SK-N-SH treated with all-trans-retinoic acid at 6 μM for 48 hours (cell line): ENCODE measurements at regions not wholly inside any gene's neighbourhood (a gene's known extent, or its start where the extent isn't known, plus 50 kb on each side); places are given as distances from the start of the nearest gene placed in this dataset.

ENCODE experiments used
- ATAC-seq: fragments of 200-7000 bp; cut with Tn5 transposase; 3 replicates; pipeline ENCODE4 v1.9.1; 2020; ENCODE audit warnings: mild to moderate bottlenecking, moderate library complexity
- ARNTL ChIP-seq: fragments of 450-650 bp; formaldehyde crosslinking; IDR thresholded peaks from 2 replicates; pipeline ENCODE4 v1.5.0; 2020; ENCODE audit warnings: low read depth, mild to moderate bottlenecking, moderate library complexity, borderline replicate concordance
- BACH2 ChIP-seq: fragments of 250-450 bp; sonication (Bioruptor Pico); IDR thresholded peaks from 2 replicates; pipeline ENCODE4 v1.9.0; 2021; ENCODE audit warnings: mild to moderate bottlenecking, borderline replicate concordance
- CREB5 ChIP-seq: fragments of 250-450 bp; sonication (Bioruptor Pico); IDR thresholded peaks from 2 replicates; pipeline ENCODE4 v1.5.1; 2020; ENCODE audit warnings: low read depth, mild to moderate bottlenecking, moderate library complexity
- CSDC2 ChIP-seq: fragments of 250-450 bp; sonication (Bioruptor Pico); IDR thresholded peaks from 2 replicates; pipeline ENCODE4 v1.5.0; 2020; ENCODE audit warnings: mild to moderate bottlenecking, moderate library complexity
- ESRRG ChIP-seq: fragments of 250-450 bp; sonication (Bioruptor Pico); IDR thresholded peaks from 2 replicates; pipeline ENCODE4 v1.6.1; 2021; ENCODE audit warnings: mild to moderate bottlenecking
- GLIS3 ChIP-seq: fragments of 250-450 bp; sonication (Bioruptor Pico); IDR thresholded peaks from 2 replicates; pipeline ENCODE4 v1.5.0; 2020; ENCODE audit warnings: mild to moderate bottlenecking, moderate library complexity
- ISL1 ChIP-seq: fragments of 250-450 bp; sonication (Bioruptor Pico); IDR thresholded peaks from 2 replicates; pipeline ENCODE4 v2.1.2; 2022; ENCODE audit warnings: mild to moderate bottlenecking, moderate library complexity
- OSR1 ChIP-seq: fragments of 250-450 bp; sonication (Bioruptor Pico); IDR thresholded peaks from 2 replicates; pipeline ENCODE4 v1.8.0; 2022; ENCODE audit warnings: moderate library complexity, mild to moderate bottlenecking, inconsistent platforms
- PATZ1 ChIP-seq: fragments of 250-450 bp; sonication (Bioruptor Pico); IDR thresholded peaks from 2 replicates; pipeline ENCODE4 v1.8.0; 2020; ENCODE audit warnings: mild to moderate bottlenecking, moderate library complexity, borderline replicate concordance
- PPARA ChIP-seq: fragments of 250-450 bp; sonication (Bioruptor Pico); IDR thresholded peaks from 2 replicates; pipeline ENCODE4 v1.5.0; 2020; ENCODE audit warnings: mild to moderate bottlenecking, borderline replicate concordance
- RARB ChIP-seq: fragments of 250-450 bp; sonication (Bioruptor Pico); IDR thresholded peaks from 2 replicates; pipeline ENCODE4 v1.8.0; 2021; ENCODE audit warnings: mild to moderate bottlenecking, moderate library complexity
- SNAI2 ChIP-seq: fragments of 250-450 bp; sonication (Bioruptor Pico); IDR thresholded peaks from 2 replicates; pipeline ENCODE4 v1.5.0; 2020; ENCODE audit warnings: mild to moderate bottlenecking, moderate library complexity
- TCF4 ChIP-seq: fragments of 250-450 bp; sonication (Bioruptor Pico); IDR thresholded peaks from 2 replicates; pipeline ENCODE4 v1.8.0; 2021; ENCODE audit warnings: mild to moderate bottlenecking, moderate library complexity, borderline replicate concordance
- TOX ChIP-seq: fragments of 250-450 bp; sonication (Bioruptor Pico); IDR thresholded peaks from 2 replicates; pipeline ENCODE4 v1.8.0; 2021; ENCODE audit warnings: mild to moderate bottlenecking, moderate library complexity, borderline replicate concordance
- ZC3H10 ChIP-seq: fragments of 250-450 bp; sonication (Bioruptor Pico); IDR thresholded peaks from 2 replicates; pipeline ENCODE4 v1.5.1; 2021; ENCODE audit warnings: mild to moderate bottlenecking, moderate library complexity
- ZFP30 ChIP-seq: fragments of 450-650 bp; formaldehyde crosslinking; IDR thresholded peaks from 2 replicates; pipeline ENCODE4 v1.5.0; 2022; ENCODE audit warnings: mild to moderate bottlenecking, moderate library complexity
- ZNF565 ChIP-seq: fragments of 450-650 bp; formaldehyde crosslinking; conservative IDR thresholded peaks from 2 replicates; pipeline ENCODE4 v1.5.0; 2020; ENCODE audit warnings: low read depth, mild to moderate bottlenecking, moderate library complexity
- ZNF8 ChIP-seq: fragments of 450-650 bp; formaldehyde crosslinking; IDR thresholded peaks from 2 replicates; pipeline ENCODE4 v1.5.0; 2020; ENCODE audit warnings: mild to moderate bottlenecking, moderate library complexity
- TF ChIP-seq, protein P1 (sequence below): fragments of 250-450 bp; sonication (Bioruptor Pico); IDR thresholded peaks from 2 replicates; pipeline ENCODE4 v1.8.0; 2021; ENCODE audit warnings: low read depth, mild to moderate bottlenecking, moderate library complexity, borderline replicate concordance
- TF ChIP-seq, protein P2 (sequence below): fragments of 250-450 bp; sonication (Bioruptor Pico); IDR thresholded peaks from 2 replicates; pipeline ENCODE4 v1.5.1; 2021; ENCODE audit warnings: mild to moderate bottlenecking, moderate library complexity

DNA sequence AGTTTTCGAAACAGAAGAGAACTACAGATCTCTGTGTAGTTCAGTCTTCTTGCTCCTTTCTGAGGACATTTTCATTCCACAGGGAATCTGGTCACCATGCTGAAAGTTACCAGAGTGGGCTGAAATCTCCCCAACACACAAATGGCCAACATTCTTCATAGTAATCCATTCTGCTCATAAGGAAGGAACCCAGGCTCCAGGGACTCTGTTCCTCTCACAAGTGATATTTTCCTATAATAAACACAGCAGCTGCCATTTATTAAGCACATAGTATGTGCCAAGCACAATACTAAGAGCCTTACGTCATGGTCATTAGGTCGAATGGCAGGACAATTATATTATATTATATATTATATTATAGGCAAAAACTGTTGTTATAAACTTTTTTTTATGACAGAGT is 109.8 kb downstream of the RAB11FIP2 start:
- no peak for TF ChIP-seq PATZ1 (CRISPR knock-in tag)
- no peak for TF ChIP-seq OSR1 (CRISPR knock-in tag)
- no peak for TF ChIP-seq TCF4
- no peak for ATAC-seq

DNA sequence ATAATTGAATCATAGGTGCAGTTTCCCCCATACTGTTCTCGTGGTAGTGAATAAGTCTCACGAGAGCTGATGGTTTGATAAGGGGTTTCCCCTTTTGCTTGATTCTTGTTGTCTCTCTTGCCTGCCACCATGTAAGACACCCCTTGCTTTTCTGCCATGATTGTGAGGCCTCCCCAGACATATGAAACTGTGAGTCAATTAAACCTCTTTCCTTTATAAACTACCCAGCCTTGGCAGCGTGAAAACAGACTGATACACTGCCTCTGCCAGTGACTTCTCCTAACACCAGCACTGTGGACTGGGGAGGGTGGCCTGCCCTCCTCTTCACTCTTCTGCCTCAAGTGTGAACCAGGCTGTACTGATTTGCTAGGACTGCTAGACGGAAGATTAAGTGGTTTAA is 108.6 kb downstream of the RAB11FIP2 start:
- no peak for TF ChIP-seq TCF4
- TF ChIP-seq ZFP30 (CRISPR knock-in tag): no peak
- TF ChIP-seq PPARA (CRISPR knock-in tag): no peak
- TF ChIP-seq CSDC2 (CRISPR knock-in tag): no peak
- TF ChIP-seq ZC3H10 (CRISPR knock-in tag): no peak
- no peak for TF ChIP-seq ESRRG
- TF ChIP-seq, protein P1, sequence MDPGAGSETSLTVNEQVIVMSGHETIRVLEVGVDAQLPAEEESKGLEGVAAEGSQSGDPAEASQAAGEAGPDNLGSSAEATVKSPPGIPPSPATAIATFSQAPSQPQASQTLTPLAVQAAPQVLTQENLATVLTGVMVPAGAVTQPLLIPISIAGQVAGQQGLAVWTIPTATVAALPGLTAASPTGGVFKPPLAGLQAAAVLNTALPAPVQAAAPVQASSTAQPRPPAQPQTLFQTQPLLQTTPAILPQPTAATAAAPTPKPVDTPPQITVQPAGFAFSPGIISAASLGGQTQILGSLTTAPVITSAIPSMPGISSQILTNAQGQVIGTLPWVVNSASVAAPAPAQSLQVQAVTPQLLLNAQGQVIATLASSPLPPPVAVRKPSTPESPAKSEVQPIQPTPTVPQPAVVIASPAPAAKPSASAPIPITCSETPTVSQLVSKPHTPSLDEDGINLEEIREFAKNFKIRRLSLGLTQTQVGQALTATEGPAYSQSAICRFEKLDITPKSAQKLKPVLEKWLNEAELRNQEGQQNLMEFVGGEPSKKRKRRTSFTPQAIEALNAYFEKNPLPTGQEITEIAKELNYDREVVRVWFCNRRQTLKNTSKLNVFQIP (CRISPR knock-in tag): no peak
- TF ChIP-seq CREB5 (CRISPR knock-in tag): no peak
- TF ChIP-seq ARNTL: no peak
- no peak for TF ChIP-seq TOX (CRISPR knock-in tag)
- no peak for TF ChIP-seq OSR1 (CRISPR knock-in tag)
- TF ChIP-seq RARB (CRISPR knock-in tag): no peak
- no peak for TF ChIP-seq PATZ1 (CRISPR knock-in tag)
- no peak for TF ChIP-seq BACH2 (CRISPR knock-in tag)
- no peak for TF ChIP-seq GLIS3 (CRISPR knock-in tag)
- TF ChIP-seq SNAI2: no peak
- no peak for TF ChIP-seq ZNF565
- TF ChIP-seq ISL1 (CRISPR knock-in tag): no peak
- ATAC-seq: no peak

- TF ChIP-seq TOX (CRISPR knock-in tag): no peak
- no peak for ATAC-seq
Measured at GRCh38 chr10:117942226-117942625, 104.5 kb downstream of the RAB11FIP2 start.

DNA sequence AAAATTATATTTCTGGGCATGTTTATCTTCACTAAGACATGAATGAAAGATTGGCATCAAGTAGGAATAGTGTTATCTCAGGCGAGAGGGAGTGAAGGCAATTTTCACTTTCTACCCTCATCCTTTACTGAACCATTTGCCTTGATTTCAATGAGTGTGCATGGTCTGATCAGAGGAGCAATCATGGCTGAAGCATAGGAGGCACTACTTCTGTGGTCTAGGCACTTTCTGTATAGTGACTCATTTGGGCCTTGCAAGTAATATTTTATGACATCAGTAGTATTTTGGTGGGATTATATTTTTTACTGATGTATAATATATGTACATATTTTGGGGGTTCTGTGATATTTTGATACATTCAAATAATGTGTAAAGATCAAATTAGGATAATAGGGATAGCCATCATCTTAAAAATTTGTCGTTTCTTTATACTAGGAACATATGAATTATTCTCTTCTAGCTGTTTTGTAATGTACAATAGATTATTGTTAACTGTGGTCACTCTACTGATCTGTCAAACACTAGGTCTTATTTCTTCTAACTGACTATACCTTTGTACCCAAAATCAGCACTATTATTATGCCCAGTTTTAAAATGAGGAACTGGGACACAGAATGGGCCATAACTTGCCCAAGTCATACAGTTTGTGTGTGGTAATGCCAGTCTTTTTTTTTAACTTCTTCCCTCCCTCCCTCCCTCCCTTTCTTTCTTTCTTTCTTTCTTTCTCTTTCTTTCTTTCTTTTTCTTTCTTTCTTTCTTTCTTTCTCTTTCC is 101.9 kb downstream of the RAB11FIP2 start:
- ATAC-seq: no peak
- TF ChIP-seq ZNF8 (CRISPR knock-in tag) (no peak), ZC3H10 (CRISPR knock-in tag) (no peak), PPARA (CRISPR knock-in tag) (no peak), OSR1 (CRISPR knock-in tag) (no peak), BACH2 (CRISPR knock-in tag) (no peak), RARB (CRISPR knock-in tag) (no peak)
- TF ChIP-seq, protein P2, sequence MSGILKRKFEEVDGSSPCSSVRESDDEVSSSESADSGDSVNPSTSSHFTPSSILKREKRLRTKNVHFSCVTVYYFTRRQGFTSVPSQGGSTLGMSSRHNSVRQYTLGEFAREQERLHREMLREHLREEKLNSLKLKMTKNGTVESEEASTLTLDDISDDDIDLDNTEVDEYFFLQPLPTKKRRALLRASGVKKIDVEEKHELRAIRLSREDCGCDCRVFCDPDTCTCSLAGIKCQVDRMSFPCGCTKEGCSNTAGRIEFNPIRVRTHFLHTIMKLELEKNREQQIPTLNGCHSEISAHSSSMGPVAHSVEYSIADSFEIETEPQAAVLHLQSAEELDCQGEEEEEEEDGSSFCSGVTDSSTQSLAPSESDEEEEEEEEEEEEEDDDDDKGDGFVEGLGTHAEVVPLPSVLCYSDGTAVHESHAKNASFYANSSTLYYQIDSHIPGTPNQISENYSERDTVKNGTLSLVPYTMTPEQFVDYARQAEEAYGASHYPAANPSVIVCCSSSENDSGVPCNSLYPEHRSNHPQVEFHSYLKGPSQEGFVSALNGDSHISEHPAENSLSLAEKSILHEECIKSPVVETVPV (CRISPR knock-in tag): no peak
